HG03025 (cell line): ENCODE measurements at regions not wholly inside any gene's neighbourhood (a gene's known extent, or its start where the extent isn't known, plus 50 kb on each side); places are given as distances from the start of the nearest gene placed in this dataset.

Source experiments
- ATAC-seq: cut with Tn5 transposase; IDR thresholded peaks from one replicate; pipeline ENCODE4 v1.9.1; 2021; ENCODE audit warnings: mild to moderate bottlenecking, moderate library complexity; ENCODE audit not compliant: unreplicated experiment, low FRiP score

- ATAC-seq: no peak
Measured at GRCh38 chr12:93010461-93010860, 81.4 kb upstream of the EEA1 start.

- ATAC-seq: no peak
Measured at GRCh38 chr12:93011100-93011499, 82.0 kb upstream of the EEA1 start.

GRCh38 chr12:93015871-93016751, 87.0 kb upstream of the EEA1 start:
- no peak for ATAC-seq

- no peak for ATAC-seq
Measured at GRCh38 chr12:93016752-93017350, 87.8 kb upstream of the EEA1 start.

GRCh38 chr12:93018610-93019009, 89.5 kb upstream of the EEA1 start:
- ATAC-seq: no peak

- ATAC-seq: no peak
Measured at GRCh38 chr12:93019212-93019927, 90.3 kb upstream of the EEA1 start.

GRCh38 chr12:93019975-93020630, 91.0 kb upstream of the EEA1 start:
- ATAC-seq: no peak

GRCh38 chr12:93020631-93021597, 91.8 kb upstream of the EEA1 start:
- ATAC-seq: no peak

- ATAC-seq: no peak
Measured at GRCh38 chr12:93022603-93023340, 93.7 kb upstream of the EEA1 start.

GRCh38 chr12:93025145-93026103, 96.3 kb upstream of the EEA1 start:
- no peak for ATAC-seq

- ATAC-seq: no peak
Measured at GRCh38 chr12:93027041-93027440, 97.9 kb upstream of the EEA1 start.

- ATAC-seq: no peak
Measured at GRCh38 chr12:93029091-93029490, 100.0 kb upstream of the EEA1 start.

- ATAC-seq: no peak
Measured at GRCh38 chr12:93031028-93031427, 101.9 kb upstream of the EEA1 start.

- ATAC-seq: no peak
Measured at GRCh38 chr12:93032758-93033157, 103.7 kb upstream of the EEA1 start.

GRCh38 chr12:93033948-93034347, 104.9 kb upstream of the EEA1 start:
- ATAC-seq: no peak

- ATAC-seq: no peak
Measured at GRCh38 chr12:93039062-93039461, 110.0 kb upstream of the EEA1 start.

- no peak for ATAC-seq
Measured at GRCh38 chr12:93039930-93040329, 110.8 kb upstream of the EEA1 start.

GRCh38 chr12:93040367-93040766, 111.3 kb upstream of the EEA1 start:
- no peak for ATAC-seq
